BLaER1 treated with 17β-estradiol and CSF1 and Interleukin-3, amounts not matched to agents 10 nM and 100 nM (cell line): ENCODE measurements at regions not wholly inside any gene's neighbourhood (a gene's known extent, or its start where the extent isn't known, plus 50 kb on each side); places are given as distances from the start of the nearest gene placed in this dataset.

ENCODE experiments used
- H3K27ac ChIP-seq, 11 experiments: shearing (Covaris generic); formaldehyde crosslinking; 2 replicates each; pipeline ENCODE4 v1.8.1; 2022
- H3K27me3 ChIP-seq, 11 experiments: shearing (Covaris generic); formaldehyde crosslinking; 2 replicates each; pipeline ENCODE4 v1.8.1; 2022
- H3K36me3 ChIP-seq, 11 experiments: shearing (Covaris generic); formaldehyde crosslinking; 2 replicates each; pipeline ENCODE4 v1.8.1; 2022
- H3K4me1 ChIP-seq, 10 experiments: shearing (Covaris generic); formaldehyde crosslinking; 2 replicates each; pipeline ENCODE4 v1.8.1; 2022
- H3K4me2 ChIP-seq, 11 experiments: shearing (Covaris generic); formaldehyde crosslinking; 2 replicates each; pipeline ENCODE4 v1.8.1; 2022
- H3K4me3 ChIP-seq, 10 experiments: shearing (Covaris generic); formaldehyde crosslinking; 2 replicates each; pipeline ENCODE4 v1.8.1; 2022
- H3K9ac ChIP-seq, 11 experiments: shearing (Covaris generic); formaldehyde crosslinking; 2 replicates each; pipeline ENCODE4 v1.8.1; 2022
- H3K9me3 ChIP-seq, 11 experiments: shearing (Covaris generic); formaldehyde crosslinking; replicated peaks in 1 of 11; 2 replicates each; pipeline ENCODE4 v1.8.1; 2022
- H4K20me1 ChIP-seq, 11 experiments: shearing (Covaris generic); formaldehyde crosslinking; 2 replicates each; pipeline ENCODE4 v1.8.1; 2022
- Cebpa-rat ChIP-seq, 11 experiments: shearing (Covaris generic); IDR thresholded peaks; 2 replicates each; pipeline ENCODE4 v1.8.1; 2022

DNA sequence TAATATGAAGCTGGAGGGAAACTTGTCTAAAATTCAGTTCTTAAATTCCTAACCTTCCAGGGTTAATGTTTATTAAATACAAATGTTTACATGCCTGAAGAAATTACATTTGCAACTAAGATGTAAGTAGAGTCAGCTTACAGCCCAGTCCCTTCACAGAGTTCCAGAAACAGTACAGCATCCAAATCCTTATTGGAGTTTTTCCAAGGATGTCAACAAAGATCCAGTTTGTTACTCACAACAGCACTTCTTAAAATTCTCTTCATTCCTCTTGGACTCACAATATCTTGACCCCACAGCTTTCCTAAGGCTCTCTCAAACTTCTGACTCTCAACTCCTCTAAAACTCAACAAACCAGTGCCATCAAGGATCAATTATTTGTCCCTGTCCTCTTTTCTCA, 50.1 kb upstream of the RWDD3 start:
- TF ChIP-seq Cebpa-rat (IDR thresholded peaks at IDR 0.05), result no peak
- Histone ChIP-seq H3K27me3 (no peaks in the 10 kb centered on the region), H3K27ac (no peak overlapping the region), H3K4me1 (no peaks in the 10 kb centered on the region), H3K4me3 (no peak overlapping the region), H4K20me1 (no peaks in the 10 kb centered on the region), H3K4me2 (no peak overlapping the region), H3K36me3 (no peaks in the 10 kb centered on the region), H3K9me3 (no peaks in the 10 kb centered on the region), H3K9ac (no peak overlapping the region)
